Panc1 (cell line): ENCODE measurements at regions not wholly inside any gene's neighbourhood (a gene's known extent, or its start where the extent isn't known, plus 50 kb on each side); places are given as distances from the start of the nearest gene placed in this dataset.
"Not testable (repeated sequence)": the region's sequence is repeated elsewhere in the genome, so short reads cannot be mapped to it uniquely, and the experiment has no call there.

Experiments
- ATAC-seq: fragments of 200-7000 bp; cut with Tn5 transposase; 2 replicates; pipeline ENCODE4 v1.9.1; 2020; ENCODE audit warnings: mild to moderate bottlenecking, moderate library complexity
- BruUV-seq: library from RNA; stranded (reverse); fragments of 400-500 nt; replicated peaks from 2 replicates; lab custom pipeline; 2021; lab: Mats Ljungman, UMichigan
- CTCF ChIA-PET: fragments of 300-600 bp; sonication (Branson Sonifier 250); formaldehyde crosslinking; loops from one replicate; lab custom pipeline; 2022; ENCODE audit warnings: antibody characterized with exemption; lab: Charles Lee
- POLR2A ChIA-PET: fragments of 300-600 bp; sonication (Branson Sonifier 250); formaldehyde crosslinking; loops from one replicate; lab custom pipeline; 2022; ENCODE audit warnings: antibody characterized with exemption; lab: Charles Lee
- DNase-seq: peaks from one replicate; pipeline ENCODE4 v3.0.0-alpha.2; 2010; ENCODE audit warnings: low read depth, low spot score
- H3K27ac ChIP-seq: 2 replicates; pipeline ENCODE4 v1.5.1; 2011; ENCODE audit warnings: mild to moderate bottlenecking, low read length, inconsistent platforms
- H3K27me3 ChIP-seq: fragments of 200-500 bp; sonication (Bioruptor generic); 2 replicates; pipeline ENCODE4 v1.6.0; 2014; ENCODE audit warnings: low read length, inconsistent platforms; ENCODE audit not compliant: control insufficient read depth, insufficient read depth
- H3K36me3 ChIP-seq: fragments of 200-500 bp; sonication (Bioruptor generic); 2 replicates; pipeline ENCODE4 v1.5.1; 2014; ENCODE audit warnings: inconsistent platforms, mild to moderate bottlenecking, low read length, moderate library complexity; ENCODE audit not compliant: control insufficient read depth, insufficient read depth
- H3K4me1 ChIP-seq: 2 replicates; pipeline ENCODE4 v1.5.1; 2011; ENCODE audit warnings: inconsistent platforms, mild to moderate bottlenecking, low read length, moderate library complexity; ENCODE audit not compliant: control insufficient read depth, insufficient read depth
- H3K4me3 ChIP-seq, 2 experiments: 2 replicates each; pipeline ENCODE4 v1.5.1; 2011 to 2012; ENCODE audit warnings: low read depth in 2 of 2, low read length in 2 of 2, mild to moderate bottlenecking in 2 of 2, inconsistent platforms in 1 of 2, moderate library complexity in 1 of 2
- H3K9me3 ChIP-seq: fragments of 200-500 bp; sonication (Bioruptor generic); 2 replicates; pipeline ENCODE4 v1.5.1; 2014; ENCODE audit warnings: low read depth, mild to moderate bottlenecking, inconsistent platforms, low read length, moderate library complexity; ENCODE audit not compliant: control insufficient read depth, insufficient read depth
- POLR2AphosphoS5 ChIP-seq: IDR thresholded peaks from 2 replicates; pipeline ENCODE4 v1.6.1; 2012; ENCODE audit warnings: mild to moderate bottlenecking, low read depth, low read length, moderate library complexity
- SIN3A ChIP-seq: IDR thresholded peaks from 2 replicates; pipeline ENCODE4 v1.6.1; 2012; ENCODE audit warnings: low read depth, mild to moderate bottlenecking, low read length, moderate library complexity, borderline replicate concordance; ENCODE audit not compliant: insufficient read depth
- TCF7L2 ChIP-seq: IDR thresholded peaks from 2 replicates; pipeline ENCODE4 v1.6.1; 2011; ENCODE audit warnings: mild to moderate bottlenecking, low read depth, low read length, inconsistent platforms
- in situ Hi-C: cut with HindIII; loops from 2 replicates; pipeline ENCODE4 v1.10.0; 2016; ENCODE audit warnings: low sequenced_read_pairs, low pct_unique_long_range_greater_than_20kb
- intact Hi-C: fragments of 100-400 bp; cut with micrococcal nuclease; formaldehyde crosslinking; loops from one replicate; pipeline ENCODE4 v1.10.0; 2022; ENCODE audit not compliant: unreplicated experiment
- TF ChIP-seq, protein P1 (sequence below): fragments of 450-650 bp; IDR thresholded peaks from 2 replicates; pipeline ENCODE4 v1.5.1; 2017; ENCODE audit warnings: mild to moderate bottlenecking
- TF ChIP-seq, protein P2 (sequence below), 2 experiments: IDR thresholded peaks; 2 replicates each; pipeline ENCODE4 v1.6.1; 2011 to 2012; ENCODE audit warnings: low read depth in 2 of 2, control low read depth in 1 of 2, low read length in 1 of 2, mild to moderate bottlenecking in 1 of 2, moderate library complexity in 1 of 2; ENCODE audit not compliant: insufficient read depth in 1 of 2

DNA sequence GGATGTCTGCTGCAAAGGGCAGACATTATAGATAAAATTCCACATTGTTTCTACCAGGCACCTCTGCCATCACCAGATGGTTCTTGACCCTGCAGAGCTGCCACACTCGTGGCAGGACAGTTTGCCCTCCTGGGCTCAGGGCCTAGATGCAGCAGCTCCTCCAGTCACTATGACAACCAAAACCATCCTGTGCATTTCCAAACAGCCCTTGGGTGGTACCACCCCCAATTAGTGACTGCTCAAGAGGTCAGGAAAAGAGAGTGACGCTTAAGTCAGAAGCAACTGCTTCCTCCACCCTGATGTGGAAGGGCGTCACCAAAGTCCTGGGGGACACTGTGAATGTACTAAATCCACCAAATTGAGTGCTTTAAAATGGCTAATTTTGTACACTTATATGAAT is 109.2 kb downstream of the C16orf95 start:
- Histone ChIP-seq H3K27ac (no peak overlapping the region), H3K36me3 (no peaks in the 10 kb centered on the region), H3K27me3 (no peaks in the 10 kb centered on the region), H3K4me1 (no peaks in the 10 kb centered on the region), H3K4me3 (no peak overlapping the region), H3K9me3 (no peaks in the 10 kb centered on the region)
- ATAC-seq (no peak), DNase-seq (no peak)
- ChIA-PET POLR2A (no interaction called here), CTCF (no interaction called here)
- TF ChIP-seq POLR2AphosphoS5: no peak
- TF ChIP-seq TCF7L2: no peak
- TF ChIP-seq, protein P1, sequence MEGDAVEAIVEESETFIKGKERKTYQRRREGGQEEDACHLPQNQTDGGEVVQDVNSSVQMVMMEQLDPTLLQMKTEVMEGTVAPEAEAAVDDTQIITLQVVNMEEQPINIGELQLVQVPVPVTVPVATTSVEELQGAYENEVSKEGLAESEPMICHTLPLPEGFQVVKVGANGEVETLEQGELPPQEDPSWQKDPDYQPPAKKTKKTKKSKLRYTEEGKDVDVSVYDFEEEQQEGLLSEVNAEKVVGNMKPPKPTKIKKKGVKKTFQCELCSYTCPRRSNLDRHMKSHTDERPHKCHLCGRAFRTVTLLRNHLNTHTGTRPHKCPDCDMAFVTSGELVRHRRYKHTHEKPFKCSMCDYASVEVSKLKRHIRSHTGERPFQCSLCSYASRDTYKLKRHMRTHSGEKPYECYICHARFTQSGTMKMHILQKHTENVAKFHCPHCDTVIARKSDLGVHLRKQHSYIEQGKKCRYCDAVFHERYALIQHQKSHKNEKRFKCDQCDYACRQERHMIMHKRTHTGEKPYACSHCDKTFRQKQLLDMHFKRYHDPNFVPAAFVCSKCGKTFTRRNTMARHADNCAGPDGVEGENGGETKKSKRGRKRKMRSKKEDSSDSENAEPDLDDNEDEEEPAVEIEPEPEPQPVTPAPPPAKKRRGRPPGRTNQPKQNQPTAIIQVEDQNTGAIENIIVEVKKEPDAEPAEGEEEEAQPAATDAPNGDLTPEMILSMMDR: no peak
- TF ChIP-seq, protein P2, sequence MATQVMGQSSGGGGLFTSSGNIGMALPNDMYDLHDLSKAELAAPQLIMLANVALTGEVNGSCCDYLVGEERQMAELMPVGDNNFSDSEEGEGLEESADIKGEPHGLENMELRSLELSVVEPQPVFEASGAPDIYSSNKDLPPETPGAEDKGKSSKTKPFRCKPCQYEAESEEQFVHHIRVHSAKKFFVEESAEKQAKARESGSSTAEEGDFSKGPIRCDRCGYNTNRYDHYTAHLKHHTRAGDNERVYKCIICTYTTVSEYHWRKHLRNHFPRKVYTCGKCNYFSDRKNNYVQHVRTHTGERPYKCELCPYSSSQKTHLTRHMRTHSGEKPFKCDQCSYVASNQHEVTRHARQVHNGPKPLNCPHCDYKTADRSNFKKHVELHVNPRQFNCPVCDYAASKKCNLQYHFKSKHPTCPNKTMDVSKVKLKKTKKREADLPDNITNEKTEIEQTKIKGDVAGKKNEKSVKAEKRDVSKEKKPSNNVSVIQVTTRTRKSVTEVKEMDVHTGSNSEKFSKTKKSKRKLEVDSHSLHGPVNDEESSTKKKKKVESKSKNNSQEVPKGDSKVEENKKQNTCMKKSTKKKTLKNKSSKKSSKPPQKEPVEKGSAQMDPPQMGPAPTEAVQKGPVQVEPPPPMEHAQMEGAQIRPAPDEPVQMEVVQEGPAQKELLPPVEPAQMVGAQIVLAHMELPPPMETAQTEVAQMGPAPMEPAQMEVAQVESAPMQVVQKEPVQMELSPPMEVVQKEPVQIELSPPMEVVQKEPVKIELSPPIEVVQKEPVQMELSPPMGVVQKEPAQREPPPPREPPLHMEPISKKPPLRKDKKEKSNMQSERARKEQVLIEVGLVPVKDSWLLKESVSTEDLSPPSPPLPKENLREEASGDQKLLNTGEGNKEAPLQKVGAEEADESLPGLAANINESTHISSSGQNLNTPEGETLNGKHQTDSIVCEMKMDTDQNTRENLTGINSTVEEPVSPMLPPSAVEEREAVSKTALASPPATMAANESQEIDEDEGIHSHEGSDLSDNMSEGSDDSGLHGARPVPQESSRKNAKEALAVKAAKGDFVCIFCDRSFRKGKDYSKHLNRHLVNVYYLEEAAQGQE (IDR thresholded peaks at IDR 0.05; ENCODE audit: insufficient read depth in 1 of 2, low read depth in 2 of 2, low read length in 1 of 2): no peak
- TF ChIP-seq SIN3A: no peak
- intact Hi-C loops (no loop called here), in situ Hi-C loops (no loop called here)
- BruUV-seq: no TSS peak

DNA sequence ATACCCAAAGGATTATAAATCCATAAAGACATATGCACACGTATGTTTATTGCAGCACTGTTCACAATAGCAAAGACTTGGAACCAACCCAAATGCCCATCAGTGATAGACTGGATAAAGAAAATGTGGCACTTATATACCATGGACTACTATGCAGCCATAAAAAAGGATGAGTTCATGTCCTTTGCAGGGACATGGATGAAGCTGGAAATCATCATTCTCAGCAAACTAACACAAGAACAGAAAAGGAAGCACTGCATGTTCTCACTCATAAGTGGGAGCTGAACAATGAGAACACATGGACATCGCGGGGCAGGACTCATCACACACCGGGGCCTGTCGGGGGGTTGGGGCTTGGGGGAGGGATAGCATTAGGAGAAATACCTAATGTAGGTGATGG is 108.2 kb downstream of the C16orf95 start:
- POLR2A ChIA-PET, H3K36me3 ChIP-seq, H3K27me3 ChIP-seq, DNase-seq, ATAC-seq, H3K27ac ChIP-seq, CTCF ChIA-PET, H3K4me3 ChIP-seq, H3K9me3 ChIP-seq, H3K4me1 ChIP-seq, BruUV-seq, intact Hi-C loops, in situ Hi-C loops: not testable (repeated sequence)

DNA sequence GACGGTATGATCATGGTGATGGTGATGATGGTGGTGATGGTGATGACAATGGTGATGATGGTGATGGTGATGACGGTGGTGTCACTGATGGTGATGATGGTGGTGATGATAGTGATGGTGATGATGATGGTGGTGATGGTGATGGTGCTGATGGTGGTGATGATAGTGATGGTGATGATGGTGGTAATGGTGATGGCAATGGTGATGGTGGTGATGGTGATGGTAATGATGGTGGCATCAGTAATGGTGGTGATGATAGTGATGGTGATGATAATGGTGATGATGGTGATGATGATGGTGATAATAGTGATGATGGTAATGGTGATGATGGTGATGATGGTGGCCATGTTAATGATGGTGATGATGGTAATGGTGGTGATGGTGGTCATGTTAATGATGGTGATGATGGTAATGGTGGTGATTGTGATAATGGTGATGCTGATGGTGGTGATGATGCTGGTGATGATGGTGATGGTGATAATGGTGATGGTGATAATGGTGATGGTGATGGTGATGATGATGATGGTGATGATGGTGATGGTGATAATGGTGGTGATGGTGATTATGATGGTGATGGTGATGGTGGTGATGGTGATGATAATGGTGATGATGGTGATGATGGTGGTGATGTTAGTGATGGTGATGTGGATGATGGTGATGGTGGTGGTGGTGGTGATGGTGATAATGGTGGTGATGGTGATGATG is 107.2 kb downstream of the C16orf95 start:
- in situ Hi-C loops: no loop called here
- Histone ChIP-seq H3K27ac (no peak overlapping the region), H3K9me3 (no peaks in the 10 kb centered on the region), H3K27me3 (no peaks in the 10 kb centered on the region), H3K36me3 (no peaks in the 10 kb centered on the region), H3K4me3 (no peak overlapping the region), H3K4me1 (no peaks in the 10 kb centered on the region)
- intact Hi-C loops: no loop called here
- POLR2A ChIA-PET: no interaction called here
- no TSS peak for BruUV-seq
- CTCF ChIA-PET: no interaction called here
- DNase-seq (no peak), ATAC-seq (no peak)
- TF ChIP-seq, protein P1: no peak
- no peak for TF ChIP-seq SIN3A
- TF ChIP-seq, protein P2 (IDR thresholded peaks at IDR 0.05; ENCODE audit: insufficient read depth in 1 of 2, low read depth in 2 of 2, low read length in 1 of 2): no peak
- TF ChIP-seq POLR2AphosphoS5: no peak
- TF ChIP-seq TCF7L2: no peak
